Hematopoietic multipotent progenitor cell treated with erythropoietin and hydrocortisone succinate and interleukin-3 and kit ligand, for 6 days (in vitro differentiated cells): ENCODE measurements at regions not wholly inside any gene's neighbourhood (a gene's known extent, or its start where the extent isn't known, plus 50 kb on each side); places are given as distances from the start of the nearest gene placed in this dataset.

Experiments
- DNase-seq: peaks from one replicate; pipeline ENCODE4 v3.0.0-alpha.2; 2015

DNA sequence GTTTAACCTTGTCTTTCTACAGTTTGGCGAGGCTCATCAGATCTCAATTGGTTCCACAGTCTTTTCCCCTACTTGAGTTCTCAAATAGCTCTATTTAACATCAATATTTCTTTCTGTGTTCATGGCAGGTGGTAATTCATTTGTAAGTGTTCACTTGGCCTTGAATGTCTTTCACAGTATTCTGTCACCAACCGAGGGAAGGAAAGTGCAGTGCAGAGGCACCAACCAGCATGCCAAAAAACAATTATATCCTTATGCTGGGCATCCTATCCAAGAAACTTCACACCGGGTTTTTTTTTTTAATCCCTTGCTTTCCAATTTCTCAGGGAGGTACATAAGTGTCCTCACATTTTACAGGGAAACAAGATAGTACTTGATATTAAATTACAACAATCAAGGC, 55.0 kb upstream of the ZC3H12C start:
- no peak for DNase-seq
